H1 (cell line): ENCODE measurements at regions not wholly inside any gene's neighbourhood (a gene's known extent, or its start where the extent isn't known, plus 50 kb on each side); places are given as distances from the start of the nearest gene placed in this dataset.
A peak's percentile ranks its signal among the peaks of the same experiment; 100 is the strongest.

Experiments
- CTCF ChIA-PET: fragments of 300-600 bp; sonication (Branson Sonifier 250); formaldehyde crosslinking; loops from one replicate; lab custom pipeline; 2021; ENCODE audit not compliant: partially characterized antibody; lab: Charles Lee
- POLR2A ChIA-PET: fragments of 300-600 bp; sonication (Branson Sonifier 250); formaldehyde crosslinking; loops from one replicate; lab custom pipeline; 2021; ENCODE audit warnings: inconsistent platforms; ENCODE audit not compliant: partially characterized antibody; lab: Charles Lee
- DNase-seq, 2 experiments: peaks; one replicate each; pipeline versions ENCODE4 v3.0.0 to v3.0.0-alpha.2; 2010 to 2022; ENCODE audit warnings: low spot score in 2 of 2, low read depth in 1 of 2, mixed read lengths in 1 of 2
- FAIRE-seq: peaks from 2 replicates; lab custom pipeline; 2011; peaks lifted over from hg19 to GRCh38; lab: Jason Lieb, UNC
- H2AFZ ChIP-seq: 2 replicates; pipeline ENCODE4 v1.8.1; 2012; ENCODE audit warnings: low read length, inconsistent platforms
- H2AK5ac ChIP-seq: 2 replicates; pipeline ENCODE4 v1.6.1; 2013; ENCODE audit warnings: low read depth, low read length
- H2BK120ac ChIP-seq: replicated peaks from 2 replicates; pipeline ENCODE3; 2013; ENCODE audit warnings: low read depth, low read length, inconsistent platforms
- H2BK12ac ChIP-seq: 2 replicates; pipeline ENCODE4 v1.6.1; 2013; ENCODE audit warnings: low read depth, low read length
- H2BK15ac ChIP-seq: 2 replicates; pipeline ENCODE4 v1.6.1; 2013; ENCODE audit warnings: low read length
- H2BK20ac ChIP-seq: 2 replicates; pipeline ENCODE4 v1.6.1; 2013; ENCODE audit warnings: low read length
- H2BK5ac ChIP-seq: 2 replicates; pipeline ENCODE4 v1.6.1; 2013; ENCODE audit warnings: low read depth, low read length
- H3K14ac ChIP-seq: 2 replicates; pipeline ENCODE4 v1.6.1; 2013; ENCODE audit warnings: inconsistent platforms; ENCODE audit not compliant: insufficient read length
- H3K18ac ChIP-seq: 2 replicates; pipeline ENCODE4 v1.6.1; 2013; ENCODE audit warnings: low read length; ENCODE audit errors: extremely low read depth
- H3K23ac ChIP-seq: 2 replicates; pipeline ENCODE4 v1.6.1; 2013; ENCODE audit warnings: inconsistent platforms; ENCODE audit not compliant: insufficient read length
- H3K23me2 ChIP-seq: 2 replicates; pipeline ENCODE4 v1.6.1; 2013; ENCODE audit warnings: low read depth, low read length
- H3K27ac ChIP-seq: 2 replicates; pipeline ENCODE4 v1.6.1; 2011; ENCODE audit warnings: low read depth, low read length, inconsistent platforms
- H3K27me3 ChIP-seq, 4 experiments: replicated peaks in 1 of 4; 1 replicate in 1 of 4; 2 replicates in 3 of 4; pipeline versions ENCODE4 v1.6.1 to v1.8.1; 2011 to 2013; ENCODE audit warnings: low read length in 3 of 4, mild to moderate bottlenecking in 3 of 4, inconsistent platforms in 2 of 4, mixed read lengths in 2 of 4, moderate library complexity in 1 of 4; ENCODE audit not compliant: control insufficient read depth in 3 of 4, insufficient read depth in 3 of 4; ENCODE audit errors: extremely low read depth in 1 of 4
- H3K36me3 ChIP-seq, 4 experiments: 2 replicates each; pipeline versions ENCODE4 v1.6.1 to v1.8.1; 2011 to 2013; ENCODE audit warnings: mild to moderate bottlenecking in 4 of 4, low read length in 3 of 4, moderate library complexity in 2 of 4, control low read depth in 1 of 4, inconsistent platforms in 1 of 4; ENCODE audit not compliant: insufficient read depth in 4 of 4, control insufficient read depth in 2 of 4
- H3K4ac ChIP-seq: replicated peaks from 2 replicates; pipeline ENCODE3; 2013; ENCODE audit warnings: low read length, low read depth, mixed read lengths, inconsistent platforms; ENCODE audit not compliant: insufficient read length
- H3K4me1 ChIP-seq, 4 experiments: replicated peaks in 1 of 4; 1 replicate in 1 of 4; 2 replicates in 3 of 4; pipeline versions ENCODE4 v1.6.1 to v1.8.1; 2011 to 2013; ENCODE audit warnings: low read length in 3 of 4, inconsistent platforms in 2 of 4, mixed read lengths in 1 of 4; ENCODE audit not compliant: insufficient read depth in 4 of 4, control insufficient read depth in 3 of 4
- H3K4me2 ChIP-seq, 2 experiments: 2 replicates each; pipeline versions ENCODE4 v1.6.1 to v1.8.1; 2011 to 2013; ENCODE audit warnings: low read depth in 2 of 2, low read length in 2 of 2, control low read depth in 1 of 2, inconsistent platforms in 1 of 2, mild to moderate bottlenecking in 1 of 2; ENCODE audit not compliant: insufficient read depth in 1 of 2
- H3K4me3 ChIP-seq, 4 experiments: fragments of 200-600, 300-600 bp in 1 of 4; sonication (generic), shearing (Covaris generic), sonication (Bioruptor Twin) in 1 of 4; 2 replicates each; pipeline versions ENCODE4 v1.5.1 to v1.8.1; 2011 to 2016; ENCODE audit warnings: low read length in 4 of 4, low read depth in 3 of 4, control low read depth in 2 of 4, inconsistent platforms in 2 of 4, mild to moderate bottlenecking in 2 of 4, mixed read lengths in 1 of 4, moderate library complexity in 1 of 4; ENCODE audit not compliant: insufficient read depth in 2 of 4; ENCODE audit errors: extremely low read depth in 1 of 4
- H3K56ac ChIP-seq: replicated peaks from 2 replicates; pipeline ENCODE3; 2013; ENCODE audit warnings: low read depth, mild to moderate bottlenecking, mixed read lengths, low read length, inconsistent platforms; ENCODE audit not compliant: insufficient read length
- H3K79me1 ChIP-seq: 2 replicates; pipeline ENCODE4 v1.6.1; 2013; ENCODE audit warnings: low read depth, low read length, control low read depth
- H3K79me2 ChIP-seq, 2 experiments: 2 replicates each; pipeline versions ENCODE4 v1.6.1 to v1.8.1; 2012 to 2013; ENCODE audit warnings: low read length in 2 of 2, mild to moderate bottlenecking in 2 of 2, inconsistent platforms in 1 of 2; ENCODE audit not compliant: insufficient read depth in 2 of 2, control insufficient read depth in 1 of 2
- H3K9ac ChIP-seq, 4 experiments: replicated peaks in 1 of 4; 1 replicate in 1 of 4; 2 replicates in 3 of 4; pipeline versions ENCODE4 v1.6.1 to v1.8.1; 2011 to 2013; ENCODE audit warnings: low read depth in 3 of 4, low read length in 3 of 4, control low read depth in 2 of 4, mild to moderate bottlenecking in 2 of 4, moderate library complexity in 2 of 4, inconsistent platforms in 1 of 4; ENCODE audit errors: extremely low read depth in 1 of 4
- H3K9me3 ChIP-seq, 2 experiments: 2 replicates each; pipeline versions ENCODE4 v1.6.1 to v1.8.1; 2012 to 2013; ENCODE audit warnings: mild to moderate bottlenecking in 2 of 2, moderate library complexity in 2 of 2, control low read depth in 1 of 2, inconsistent platforms in 1 of 2, low read depth in 1 of 2, low read length in 1 of 2, mixed read lengths in 1 of 2; ENCODE audit not compliant: insufficient read depth in 2 of 2
- H4K20me1 ChIP-seq, 2 experiments: replicated peaks in 1 of 2; 2 replicates each; pipeline versions ENCODE3 to v1.8.1; 2011 to 2013; ENCODE audit warnings: inconsistent platforms in 2 of 2, low read length in 2 of 2, mild to moderate bottlenecking in 1 of 2; ENCODE audit not compliant: insufficient read depth in 2 of 2, control insufficient read depth in 1 of 2
- H4K5ac ChIP-seq: 2 replicates; pipeline ENCODE4 v1.6.1; 2013; ENCODE audit warnings: low read length, low read depth, mixed read lengths, inconsistent platforms; ENCODE audit not compliant: insufficient read length
- H4K8ac ChIP-seq: 2 replicates; pipeline ENCODE4 v1.8.0; 2013; ENCODE audit warnings: mild to moderate bottlenecking, moderate library complexity, low read length, inconsistent platforms; ENCODE audit not compliant: insufficient read depth; ENCODE audit errors: extremely low read depth
- H4K91ac ChIP-seq: replicated peaks from 2 replicates; pipeline ENCODE3; 2013; ENCODE audit warnings: low read length, mixed read lengths, inconsistent platforms; ENCODE audit not compliant: insufficient read length
- HDAC2 ChIP-seq, 2 experiments: fragments of 300-600 bp in 1 of 2; sonication (generic) in 1 of 2; IDR thresholded peaks; 2 replicates each; pipeline ENCODE4 v1.6.1; 2011 to 2012; ENCODE audit warnings: low read depth in 2 of 2, low read length in 2 of 2, mild to moderate bottlenecking in 2 of 2, moderate library complexity in 2 of 2, borderline replicate concordance in 1 of 2, inconsistent platforms in 1 of 2
- JUN ChIP-seq: IDR thresholded peaks from 2 replicates; pipeline ENCODE4 v1.6.1; 2011; ENCODE audit warnings: low read depth, mild to moderate bottlenecking, improper control_type of control experiment, low read length
- JUND ChIP-seq: IDR thresholded peaks from 2 replicates; pipeline ENCODE4 v1.6.1; 2011; ENCODE audit warnings: mild to moderate bottlenecking, improper control_type of control experiment, low read length
- POLR2A ChIP-seq, 2 experiments: IDR thresholded peaks; 1 replicate in 1 of 2; 2 replicates in 1 of 2; pipeline ENCODE4 v1.6.1; 2011; ENCODE audit warnings: low read depth in 2 of 2, low read length in 2 of 2, mild to moderate bottlenecking in 2 of 2; ENCODE audit errors: control extremely low read depth in 1 of 2
- POLR2AphosphoS5 ChIP-seq: IDR thresholded peaks from 2 replicates; pipeline ENCODE4 v1.6.1; 2011; ENCODE audit warnings: low read depth, low read length
- POU5F1 ChIP-seq: IDR thresholded peaks from 2 replicates; pipeline ENCODE4 v1.6.1; 2011; ENCODE audit warnings: low read depth, mild to moderate bottlenecking, low read length, moderate library complexity
- SIN3A ChIP-seq, 2 experiments: IDR thresholded peaks in 1 of 2; conservative IDR thresholded peaks in 1 of 2; 2 replicates each; pipeline ENCODE4 v1.6.1; 2011 to 2012; ENCODE audit warnings: low read length in 2 of 2, improper control_type of control experiment in 1 of 2, low read depth in 1 of 2, mild to moderate bottlenecking in 1 of 2
- SIRT6 ChIP-seq: IDR thresholded peaks from one replicate; pipeline ENCODE4 v1.7.1; 2012; ENCODE audit warnings: low read length, inconsistent platforms
- SIX5 ChIP-seq: IDR thresholded peaks from 2 replicates; pipeline ENCODE4 v1.6.1; 2011; ENCODE audit warnings: mild to moderate bottlenecking, low read depth, low read length
- SP1 ChIP-seq: IDR thresholded peaks from 2 replicates; pipeline ENCODE4 v1.6.1; 2011; ENCODE audit warnings: low read depth, low read length
- SP2 ChIP-seq: IDR thresholded peaks from 2 replicates; pipeline ENCODE4 v1.6.1; 2012; ENCODE audit warnings: mild to moderate bottlenecking, low read length, inconsistent platforms
- TAF7 ChIP-seq: optimal IDR thresholded peaks from 2 replicates; pipeline ENCODE3; 2011; ENCODE audit warnings: low read depth, mild to moderate bottlenecking, inconsistent platforms, low read length, moderate library complexity, borderline replicate concordance
- WGBS, 2 experiments: shearing (Covaris generic) in 1 of 2; methylation state at CpG; one replicate each; pipeline versions ENCODE4 v1.1.6 to v1.1.7; 2013 to 2015; ENCODE audit warnings: low lambda C conversion rate in 2 of 2, mixed read lengths in 2 of 2, inconsistent platforms in 1 of 2, low coverage in 1 of 2, missing lambda C conversion rate in 1 of 2; ENCODE audit not compliant: insufficient replicate concordance in 2 of 2, insufficient coverage in 1 of 2, insufficient read length in 1 of 2; ENCODE audit errors: extremely low coverage in 1 of 2, missing lambda C conversion rate in 1 of 2; 5-methylcytosine and 5-hydroxymethylcytosine counted together
- TF ChIP-seq, protein P1 (sequence below): IDR thresholded peaks from 2 replicates; pipeline ENCODE4 v1.6.1; 2012; ENCODE audit warnings: low read length, inconsistent platforms

DNA sequence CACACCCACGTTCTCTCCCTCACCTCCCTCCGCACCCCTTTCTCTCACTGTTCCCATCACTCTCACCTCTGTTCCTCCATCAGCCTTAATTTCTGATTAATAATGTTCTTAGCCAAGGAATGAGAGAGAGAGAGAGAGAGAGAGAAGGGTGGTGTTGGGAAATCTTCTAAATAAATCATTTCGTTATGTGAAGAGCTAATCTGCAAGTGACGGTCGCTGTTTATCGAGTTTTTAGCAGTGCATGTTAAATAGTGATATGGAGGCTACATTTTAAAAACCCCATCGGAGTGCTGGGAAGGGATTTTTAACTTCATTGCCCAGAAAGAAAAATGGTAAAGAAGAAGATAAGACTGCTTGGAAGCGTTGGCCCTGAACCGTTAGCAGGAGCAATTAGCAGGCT, 203.3 kb upstream of the LHX5 start:
- FAIRE-seq (no peak), DNase-seq (no peak)
- Histone ChIP-seq H3K18ac (no peak overlapping the region), H3K27me3 (no peaks in the 10 kb centered on the region), H3K4me3 (no peak overlapping the region), H4K8ac (peak overlapping the region; percentile 20; the same call in 1 of the 2 replicates), H2BK12ac (no peak overlapping the region), H2BK120ac (no peak overlapping the region), H2AK5ac (no peak overlapping the region), H3K27ac (no peak overlapping the region), H4K91ac (no peak overlapping the region), H3K23ac (no peak overlapping the region), H3K4ac (no peak overlapping the region), H2AFZ (no peak overlapping the region), H2BK15ac (no peak overlapping the region), H3K79me2 (no peaks in the 10 kb centered on the region), H3K23me2 (no peaks in the 10 kb centered on the region; the same call in 1 of the 2 replicates), H3K14ac (no peak overlapping the region), H2BK20ac (no peak overlapping the region), H3K4me2 (no peak overlapping the region), H3K9me3 (no peaks in the 10 kb centered on the region), H4K5ac (no peak overlapping the region), H3K9ac (no peak overlapping the region), H2BK5ac (no peak overlapping the region), H3K36me3 (no peaks in the 10 kb centered on the region), H3K79me1 (no peaks in the 10 kb centered on the region), H3K56ac (no peak overlapping the region), H4K20me1 (no peaks in the 10 kb centered on the region), H3K4me1 (no peaks in the 10 kb centered on the region; a peak in 1 of 7 replicates)
- WGBS, 2 experiments: 88% methylated on average over 9 of the region's 9 CpGs; no CpG with 5 or more reads in 1 of the 2 experiments
- ChIA-PET POLR2A (no interaction called here), CTCF (interaction anchor here (0.6 to 0.7 kb wide), 2 partner anchors 19 to 483 kb away, joined by 3 read pairs; no protein-coding TSS in a partner anchor)
- TF ChIP-seq JUN: no peak
- no peak for TF ChIP-seq SIRT6
- no peak for TF ChIP-seq POU5F1
- TF ChIP-seq POLR2AphosphoS5: no peak
- no peak for TF ChIP-seq HDAC2 (IDR thresholded peaks at IDR 0.05; ENCODE audit: borderline replicate concordance in 1 of 2, low read depth in 2 of 2, low read length in 2 of 2)
- no peak for TF ChIP-seq JUND
- no peak for TF ChIP-seq TAF7
- no peak for TF ChIP-seq SIX5
- no peak for TF ChIP-seq SP2
- TF ChIP-seq, protein P1, sequence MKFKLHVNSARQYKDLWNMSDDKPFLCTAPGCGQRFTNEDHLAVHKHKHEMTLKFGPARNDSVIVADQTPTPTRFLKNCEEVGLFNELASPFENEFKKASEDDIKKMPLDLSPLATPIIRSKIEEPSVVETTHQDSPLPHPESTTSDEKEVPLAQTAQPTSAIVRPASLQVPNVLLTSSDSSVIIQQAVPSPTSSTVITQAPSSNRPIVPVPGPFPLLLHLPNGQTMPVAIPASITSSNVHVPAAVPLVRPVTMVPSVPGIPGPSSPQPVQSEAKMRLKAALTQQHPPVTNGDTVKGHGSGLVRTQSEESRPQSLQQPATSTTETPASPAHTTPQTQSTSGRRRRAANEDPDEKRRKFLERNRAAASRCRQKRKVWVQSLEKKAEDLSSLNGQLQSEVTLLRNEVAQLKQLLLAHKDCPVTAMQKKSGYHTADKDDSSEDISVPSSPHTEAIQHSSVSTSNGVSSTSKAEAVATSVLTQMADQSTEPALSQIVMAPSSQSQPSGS: no peak
- TF ChIP-seq SIN3A (conservative IDR thresholded peaks at IDR 0.05 in 1 of 2, IDR thresholded peaks at IDR 0.05 in 1 of 2; ENCODE audit: low read depth in 1 of 2, low read length in 2 of 2): no peak
- no peak for TF ChIP-seq POLR2A (IDR thresholded peaks at IDR 0.05; ENCODE audit: control extremely low read depth in 1 of 2, low read depth in 2 of 2, low read length in 2 of 2)
- TF ChIP-seq SP1: no peak
